Peyer's patch (tissue), 4 donors: ENCODE measurements at regions not wholly inside any gene's neighbourhood (a gene's known extent, or its start where the extent isn't known, plus 50 kb on each side); places are given as distances from the start of the nearest gene placed in this dataset.

Experiments
- DNase-seq, 3 donors: peaks; one replicate each; pipeline ENCODE4 v3.0.0-alpha.2; 2017 to 2019
- H3K27ac ChIP-seq, 4 donors: fragments of 200-600 bp; sonication (generic); one replicate each; pipeline ENCODE4 v1.5.1; 2016 to 2019
- H3K27me3 ChIP-seq, 2 donors: fragments of 200-600 bp; sonication (generic); one replicate each; pipeline ENCODE4 v1.5.1; 2019
- H3K36me3 ChIP-seq, 3 donors: fragments of 200-600 bp; sonication (generic); one replicate each; pipeline ENCODE4 v1.5.1; 2016 to 2019
- H3K4me1 ChIP-seq, 4 donors: fragments of 200-600 bp; sonication (generic); one replicate each; pipeline ENCODE4 v1.5.1; 2016 to 2019
- H3K4me3 ChIP-seq, 4 donors: fragments of 200-600 bp; sonication (generic); 1 replicate in 3 of 4; 2 replicates in 1 of 4; pipeline ENCODE4 v1.5.1; 2016 to 2019; ENCODE audit warnings: mild to moderate bottlenecking in 1 of 4
- H3K9me3 ChIP-seq, 4 donors: fragments of 200-600 bp; sonication (generic); one replicate each; pipeline ENCODE4 v1.5.1; 2016 to 2019; ENCODE audit warnings: mild to moderate bottlenecking in 1 of 4
- POLR2A ChIP-seq, 2 donors: fragments of 450-650 bp; IDR thresholded peaks; one replicate each; pipeline ENCODE4 v1.5.1; 2017; ENCODE audit warnings: antibody characterized with exemption in 2 of 2, mild to moderate bottlenecking in 2 of 2, moderate library complexity in 2 of 2
- TF ChIP-seq, protein P1 (sequence below), 6 experiments: fragments of 450-650 bp in 4 of 6; fragments of 200-600 bp in 2 of 6; sonication (generic) in 1 of 6; IDR thresholded peaks; one replicate each; pipeline ENCODE4 v1.5.1; 2017 to 2019; ENCODE audit warnings: antibody characterized with exemption in 6 of 6, mild to moderate bottlenecking in 3 of 6, moderate library complexity in 1 of 6

DNA sequence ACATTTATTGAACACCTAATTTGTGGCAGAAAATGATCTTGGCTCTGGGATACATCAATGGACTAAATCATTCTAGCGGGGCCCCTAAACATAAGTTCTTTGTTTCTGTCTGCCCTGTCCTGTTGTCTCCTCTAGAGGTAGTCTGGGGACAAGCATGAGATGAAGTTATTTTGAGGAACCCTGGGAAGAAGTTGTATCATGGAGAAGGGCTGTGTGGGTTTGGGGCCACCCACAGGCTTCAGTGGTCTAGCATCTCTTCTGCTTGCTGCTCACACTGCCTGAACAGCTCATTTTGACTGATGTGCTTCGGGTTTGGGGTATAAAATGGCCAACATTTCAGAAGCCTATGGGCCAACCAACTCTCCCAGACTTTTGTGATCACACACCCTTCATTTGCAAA is 50.3 kb upstream of the OSBPL11 start:
- TF ChIP-seq POLR2A (IDR thresholded peaks at IDR 0.05): no peak
- TF ChIP-seq, protein P1, sequence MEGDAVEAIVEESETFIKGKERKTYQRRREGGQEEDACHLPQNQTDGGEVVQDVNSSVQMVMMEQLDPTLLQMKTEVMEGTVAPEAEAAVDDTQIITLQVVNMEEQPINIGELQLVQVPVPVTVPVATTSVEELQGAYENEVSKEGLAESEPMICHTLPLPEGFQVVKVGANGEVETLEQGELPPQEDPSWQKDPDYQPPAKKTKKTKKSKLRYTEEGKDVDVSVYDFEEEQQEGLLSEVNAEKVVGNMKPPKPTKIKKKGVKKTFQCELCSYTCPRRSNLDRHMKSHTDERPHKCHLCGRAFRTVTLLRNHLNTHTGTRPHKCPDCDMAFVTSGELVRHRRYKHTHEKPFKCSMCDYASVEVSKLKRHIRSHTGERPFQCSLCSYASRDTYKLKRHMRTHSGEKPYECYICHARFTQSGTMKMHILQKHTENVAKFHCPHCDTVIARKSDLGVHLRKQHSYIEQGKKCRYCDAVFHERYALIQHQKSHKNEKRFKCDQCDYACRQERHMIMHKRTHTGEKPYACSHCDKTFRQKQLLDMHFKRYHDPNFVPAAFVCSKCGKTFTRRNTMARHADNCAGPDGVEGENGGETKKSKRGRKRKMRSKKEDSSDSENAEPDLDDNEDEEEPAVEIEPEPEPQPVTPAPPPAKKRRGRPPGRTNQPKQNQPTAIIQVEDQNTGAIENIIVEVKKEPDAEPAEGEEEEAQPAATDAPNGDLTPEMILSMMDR (IDR thresholded peaks at IDR 0.05): no peak
- no peaks in the 10 kb centered on the region for H3K27me3 ChIP-seq
- H3K27ac ChIP-seq: no peak overlapping the region
- no peak for DNase-seq
- no peaks in the 10 kb centered on the region for H3K9me3 ChIP-seq
- no peak overlapping the region for H3K4me3 ChIP-seq
- H3K36me3 ChIP-seq: no peaks in the 10 kb centered on the region
- peaks cover 0 to 7% (median 0%) of the 10 kb centered on the region in 4 donors for H3K4me1 ChIP-seq

DNA sequence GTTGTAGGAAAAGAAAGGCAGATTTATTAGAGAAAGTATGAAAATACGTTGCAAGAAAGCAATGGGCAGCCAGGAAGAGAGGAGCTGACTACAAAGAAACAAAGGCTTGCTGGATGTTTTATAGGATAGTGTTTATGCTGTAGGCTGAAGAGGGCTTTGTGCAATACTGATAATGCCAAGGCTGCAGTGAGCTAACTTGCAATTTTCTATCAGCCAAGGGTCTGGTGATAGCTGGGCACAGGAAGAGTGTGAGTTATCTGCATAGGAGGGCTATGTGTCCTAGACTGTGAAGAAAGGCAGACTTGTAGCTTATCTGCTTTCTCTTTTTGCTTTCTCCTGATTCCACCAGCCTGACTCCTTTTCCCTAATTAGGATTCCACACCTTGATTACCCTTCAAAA is 51.3 kb upstream of the OSBPL11 start:
- TF ChIP-seq POLR2A (IDR thresholded peaks at IDR 0.05): no peak
- TF ChIP-seq, protein P1 (IDR thresholded peaks at IDR 0.05): no peak
- DNase-seq: no peak

DNA sequence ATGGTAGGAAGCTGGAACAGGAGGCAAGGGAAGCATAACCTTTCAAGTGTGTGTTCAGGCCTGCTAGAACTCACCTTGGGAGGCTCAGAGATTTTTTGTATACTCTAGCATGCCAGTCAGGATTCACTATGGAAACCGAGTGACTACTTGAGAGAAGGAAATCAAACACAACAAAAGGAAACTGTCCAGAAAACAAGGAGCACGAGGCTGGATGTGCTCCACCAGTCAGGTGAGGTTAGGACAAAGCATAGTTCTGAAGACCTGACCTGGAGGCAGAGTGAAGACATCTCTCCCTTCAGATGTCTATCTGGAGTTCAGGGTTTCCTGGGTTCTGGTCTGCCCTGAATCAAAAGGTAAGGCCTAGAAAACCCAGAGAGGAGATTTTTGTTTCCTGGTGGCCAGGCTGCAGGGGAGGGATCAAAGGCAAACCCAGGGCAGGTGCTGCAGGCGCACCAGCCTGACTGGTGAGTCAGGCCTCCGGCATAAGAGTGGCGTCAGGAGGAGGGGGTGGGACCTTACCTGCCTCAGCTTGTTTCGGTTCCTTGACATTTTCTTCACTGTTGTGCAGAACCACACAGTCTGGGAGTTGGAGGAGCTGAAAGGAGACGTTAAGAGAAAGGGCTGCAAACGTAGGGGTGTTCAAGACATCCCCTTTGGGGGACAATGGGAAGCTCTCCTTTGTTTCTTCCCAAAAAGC is 52.2 kb upstream of the OSBPL11 start:
- H3K27ac ChIP-seq: peak overlapping the region in 2 of 4 donors; percentile 10 to 21
- no peaks in the 10 kb centered on the region for H3K9me3 ChIP-seq
- no peaks in the 10 kb centered on the region for H3K36me3 ChIP-seq
- peak in 2 of 3 donors; percentile 71 to 80 for DNase-seq
- H3K4me1 ChIP-seq: peaks cover 0 to 7% (median 0%) of the 10 kb centered on the region in 4 donors
- TF ChIP-seq POLR2A (IDR thresholded peaks at IDR 0.05): no peak
- TF ChIP-seq, protein P1 (IDR thresholded peaks at IDR 0.05): no peak
- H3K27me3 ChIP-seq: no peaks in the 10 kb centered on the region
- H3K4me3 ChIP-seq: no peak overlapping the region

More for the DNA sequence above, 51.3 kb upstream of the OSBPL11 start:
- Histone ChIP-seq H3K9me3 (no peaks in the 10 kb centered on the region), H3K27me3 (no peaks in the 10 kb centered on the region), H3K27ac (no peak overlapping the region), H3K36me3 (no peaks in the 10 kb centered on the region), H3K4me3 (no peak overlapping the region), H3K4me1 (peaks cover 0 to 7% (median 0%) of the 10 kb centered on the region in 4 donors)

DNA sequence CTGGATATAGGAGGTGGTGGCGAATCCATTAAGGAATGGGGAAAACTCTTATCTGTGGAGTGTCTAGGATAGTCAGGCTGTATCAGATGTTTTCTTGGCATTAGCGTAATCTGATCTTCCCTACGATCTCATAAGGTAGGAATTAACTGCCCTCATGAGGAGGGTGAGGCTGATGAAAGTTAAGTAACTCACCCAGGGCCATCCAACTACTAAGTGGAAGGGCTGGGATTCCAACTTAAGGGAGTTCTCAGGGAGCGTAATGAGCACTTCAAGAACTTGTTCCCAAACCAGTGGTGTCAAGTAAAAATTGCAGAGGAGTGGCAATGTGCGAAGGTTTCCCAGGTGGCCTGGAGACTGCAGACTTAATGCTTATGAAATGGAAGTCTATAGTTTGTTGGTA is 55.9 kb upstream of the OSBPL11 start:
- Histone ChIP-seq H3K27me3 (no peaks in the 10 kb centered on the region), H3K4me1 (no peaks in the 10 kb centered on the region), H3K36me3 (no peaks in the 10 kb centered on the region), H3K27ac (no peak overlapping the region), H3K4me3 (no peak overlapping the region), H3K9me3 (no peaks in the 10 kb centered on the region)
- no peak for DNase-seq
- TF ChIP-seq, protein P1 (IDR thresholded peaks at IDR 0.05): no peak
- TF ChIP-seq POLR2A (IDR thresholded peaks at IDR 0.05): no peak

DNA sequence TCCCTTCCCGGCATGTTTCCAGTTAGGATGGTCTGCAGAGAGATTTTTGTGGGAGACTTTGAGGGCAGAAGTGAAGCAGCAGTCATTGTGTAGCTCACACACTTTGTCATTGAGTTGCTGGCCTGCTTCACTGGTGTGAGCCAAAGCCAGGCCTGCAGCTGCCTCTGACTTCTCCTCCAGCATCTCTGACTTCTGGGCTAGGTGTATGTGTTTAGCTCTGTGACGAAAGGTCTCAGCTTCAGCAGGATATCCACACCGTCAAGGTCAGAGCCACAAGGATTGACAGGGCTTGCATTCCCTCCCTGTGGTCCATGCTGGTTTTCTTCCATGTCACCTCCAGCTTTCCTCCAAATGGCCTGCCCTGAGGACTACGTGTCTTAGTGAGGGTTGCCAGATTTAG is 57.1 kb upstream of the OSBPL11 start:
- Histone ChIP-seq H3K36me3 (no peaks in the 10 kb centered on the region), H3K4me1 (no peaks in the 10 kb centered on the region), H3K9me3 (no peaks in the 10 kb centered on the region), H3K4me3 (no peak overlapping the region), H3K27me3 (no peaks in the 10 kb centered on the region), H3K27ac (no peak overlapping the region)
- TF ChIP-seq POLR2A (IDR thresholded peaks at IDR 0.05): no peak
- TF ChIP-seq, protein P1 (IDR thresholded peaks at IDR 0.05): no peak
- no peak for DNase-seq
